IMR-90 (cell line): ENCODE measurements at regions not wholly inside any gene's neighbourhood (a gene's known extent, or its start where the extent isn't known, plus 50 kb on each side); places are given as distances from the start of the nearest gene placed in this dataset.

Source experiments
- ATAC-seq: fragments of 200-7000 bp; cut with Tn5 transposase; 2 replicates; pipeline ENCODE4 v1.9.1; 2020; ENCODE audit warnings: low read depth, mild to moderate bottlenecking, moderate library complexity
- BruUV-seq: library from RNA; stranded (reverse); fragments of 400-500 nt; replicated peaks from 2 replicates; lab custom pipeline; 2021; lab: Mats Ljungman, UMichigan
- CTCF ChIA-PET: fragments of 300-600 bp; formaldehyde crosslinking; extraction: SDS; loops from one replicate; lab custom pipeline; 2021; ENCODE audit warnings: antibody characterized with exemption; lab: Yijun Ruan, JAX
- POLR2A ChIA-PET: fragments of 300-600 bp; sonication (Branson Sonifier 250); formaldehyde crosslinking; loops from one replicate; lab custom pipeline; 2022; ENCODE audit warnings: antibody characterized with exemption; ENCODE audit not compliant: unreplicated experiment; lab: Charles Lee
- DNase-seq: peaks from one replicate; pipeline ENCODE4 v3.0.0; 2013
- H2AFZ ChIP-seq: replicated peaks from 2 replicates; pipeline ENCODE3; 2013; ENCODE audit warnings: low read length, mild to moderate bottlenecking; ENCODE audit not compliant: poor library complexity
- H2AK5ac ChIP-seq: 2 replicates; pipeline ENCODE4 v1.6.1; 2013; ENCODE audit warnings: low read depth, low read length, inconsistent platforms
- H2AK9ac ChIP-seq: replicated peaks from 2 replicates; pipeline ENCODE3; 2013; ENCODE audit warnings: mild to moderate bottlenecking, low read depth, low read length, moderate library complexity; ENCODE audit not compliant: poor library complexity
- H2BK120ac ChIP-seq: 2 replicates; pipeline ENCODE4 v1.6.1; 2013; ENCODE audit warnings: low read depth, low read length, inconsistent platforms
- H2BK15ac ChIP-seq: 3 replicates; pipeline ENCODE4 v1.6.1; 2013; ENCODE audit warnings: low read depth, low read length, inconsistent platforms
- H2BK20ac ChIP-seq: 2 replicates; pipeline ENCODE4 v1.6.1; 2013; ENCODE audit warnings: low read depth, mild to moderate bottlenecking, inconsistent platforms, low read length, moderate library complexity
- H2BK5ac ChIP-seq: 2 replicates; pipeline ENCODE4 v1.6.1; 2013; ENCODE audit warnings: mild to moderate bottlenecking, low read depth, low read length, inconsistent platforms; ENCODE audit not compliant: poor library complexity, severe bottlenecking
- H3K14ac ChIP-seq: replicated peaks from 2 replicates; pipeline ENCODE4 v1.6.1; 2013; ENCODE audit warnings: low read depth, low read length, inconsistent platforms
- H3K18ac ChIP-seq: 2 replicates; pipeline ENCODE4 v1.6.1; 2013; ENCODE audit warnings: low read depth, low read length, control low read depth
- H3K23ac ChIP-seq: 2 replicates; pipeline ENCODE4 v1.6.1; 2013; ENCODE audit warnings: low read depth, low read length, inconsistent platforms
- H3K27ac ChIP-seq: 2 replicates; pipeline ENCODE4 v1.5.1; 2013; ENCODE audit warnings: mild to moderate bottlenecking, control low read depth, low read length; ENCODE audit not compliant: insufficient read depth
- H3K27me3 ChIP-seq: 2 replicates; pipeline ENCODE4 v1.6.1; 2013; ENCODE audit warnings: low read length; ENCODE audit not compliant: control insufficient read depth, insufficient read depth
- H3K36me3 ChIP-seq: 2 replicates; pipeline ENCODE4 v1.6.1; 2013; ENCODE audit warnings: low read length, mixed read lengths; ENCODE audit not compliant: control insufficient read depth, insufficient read depth
- H3K4ac ChIP-seq: 2 replicates; pipeline ENCODE4 v1.6.1; 2013; ENCODE audit warnings: low read depth, low read length, inconsistent platforms
- H3K4me1 ChIP-seq: 2 replicates; pipeline ENCODE4 v1.6.1; 2013; ENCODE audit warnings: low read length, mixed read lengths; ENCODE audit not compliant: control insufficient read depth, insufficient read depth
- H3K4me2 ChIP-seq: 2 replicates; pipeline ENCODE4 v1.6.1; 2013; ENCODE audit warnings: low read depth, mild to moderate bottlenecking, control low read depth, low read length, moderate library complexity
- H3K4me3 ChIP-seq: 2 replicates; pipeline ENCODE4 v1.5.1; 2013; ENCODE audit warnings: low read depth, mild to moderate bottlenecking, control low read depth, low read length, moderate library complexity; ENCODE audit not compliant: insufficient read depth
- H3K56ac ChIP-seq: 2 replicates; pipeline ENCODE4 v1.6.1; 2013; ENCODE audit warnings: low read length, inconsistent platforms; ENCODE audit not compliant: insufficient read depth; ENCODE audit errors: extremely low read depth
- H3K79me1 ChIP-seq, 2 experiments: 2 replicates each; pipeline ENCODE4 v1.6.1; 2013; ENCODE audit warnings: low read length in 2 of 2, inconsistent platforms in 1 of 2, low read depth in 1 of 2
- H3K9ac ChIP-seq: 2 replicates; pipeline ENCODE4 v1.6.1; 2013; ENCODE audit warnings: low read depth, low read length, control low read depth
- H3K9me1 ChIP-seq: 2 replicates; pipeline ENCODE4 v1.6.1; 2013; ENCODE audit warnings: low read length, inconsistent platforms; ENCODE audit not compliant: insufficient read depth
- H3K9me3 ChIP-seq: 2 replicates; pipeline ENCODE4 v1.6.1; 2013; ENCODE audit warnings: low read length; ENCODE audit not compliant: control insufficient read depth, insufficient read depth
- H4K20me1 ChIP-seq: 2 replicates; pipeline ENCODE4 v1.6.1; 2013; ENCODE audit warnings: low read length, inconsistent platforms; ENCODE audit not compliant: insufficient read depth
- H4K5ac ChIP-seq: 2 replicates; pipeline ENCODE4 v1.6.1; 2013; ENCODE audit warnings: mild to moderate bottlenecking, low read depth, low read length, control low read depth
- H4K8ac ChIP-seq, 2 experiments: 2 replicates each; pipeline ENCODE4 v1.6.1; 2013; ENCODE audit warnings: low read depth in 2 of 2, low read length in 2 of 2, control low read depth in 1 of 2, inconsistent platforms in 1 of 2
- H4K91ac ChIP-seq: 2 replicates; pipeline ENCODE4 v1.6.1; 2013; ENCODE audit warnings: low read depth, low read length, inconsistent platforms; ENCODE audit not compliant: insufficient read depth
- FOS ChIP-seq: fragments of 150-350 bp; IDR thresholded peaks from 2 replicates; pipeline ENCODE4 v1.6.1; 2016; ENCODE audit warnings: low read depth, low read length
- MAZ ChIP-seq: IDR thresholded peaks from 2 replicates; pipeline ENCODE4 v1.6.1; 2012; ENCODE audit warnings: low read depth, mild to moderate bottlenecking, low read length, improper control_type of control experiment, moderate library complexity, borderline replicate concordance
- NFE2L2 ChIP-seq: fragments of 150-350 bp; IDR thresholded peaks from 2 replicates; pipeline ENCODE4 v1.6.1; 2016; ENCODE audit warnings: low read depth, mild to moderate bottlenecking, low read length
- POLR2A ChIP-seq: IDR thresholded peaks from 2 replicates; pipeline ENCODE4 v1.6.1; 2012; ENCODE audit warnings: mild to moderate bottlenecking, low read depth, low read length
- RFX5 ChIP-seq: IDR thresholded peaks from 2 replicates; pipeline ENCODE4 v1.8.0; 2012; ENCODE audit warnings: low read depth, mild to moderate bottlenecking, low read length, moderate library complexity
- WGBS, 2 experiments: methylation state at CpG; one replicate each; pipeline versions ENCODE4 v1.1.5 to v1.1.7; 2013; ENCODE audit warnings: missing lambda C conversion rate in 2 of 2; ENCODE audit not compliant: insufficient read length in 1 of 2; ENCODE audit errors: extremely low coverage in 2 of 2; 5-methylcytosine and 5-hydroxymethylcytosine counted together
- dilution Hi-C: fragments of 300-500 bp; cut with HindIII; formaldehyde crosslinking; loops from one replicate; pipeline ENCODE4 v1.14.3; 2018; ENCODE audit warnings: low sequenced_read_pairs; ENCODE audit not compliant: unreplicated experiment
- in situ Hi-C: fragments of 300-500 bp; cut with MboI; formaldehyde crosslinking; loops from 3 replicates; pipeline ENCODE4 v1.14.3; 2019; ENCODE audit warnings: low sequenced_read_pairs, inconsistent platforms, mixed read lengths
- intact Hi-C: fragments of 100-400 bp; cut with micrococcal nuclease; formaldehyde crosslinking; loops from 2 replicates; pipeline ENCODE4 v1.10.0; 2022

DNA sequence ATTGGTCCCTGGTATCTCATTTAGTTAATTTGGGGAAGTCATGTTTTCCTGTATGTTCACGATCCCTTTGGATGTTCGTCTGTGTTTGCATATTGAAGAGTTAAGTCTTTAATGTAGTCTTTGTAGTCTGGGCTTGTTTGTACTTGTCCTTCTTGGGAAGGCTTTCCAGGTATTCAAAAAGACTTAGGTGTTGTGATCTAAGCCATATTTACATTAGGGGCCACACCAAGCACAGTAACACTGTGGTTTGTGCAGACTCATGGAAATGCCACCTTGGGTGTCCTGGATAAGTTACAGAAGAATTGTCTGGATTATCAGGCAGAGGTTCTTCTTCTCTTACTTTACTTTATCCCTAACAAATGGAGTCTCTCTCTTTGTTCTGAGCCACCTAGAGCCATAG is 380.3 kb downstream of the CCER1 start:
- no peak overlapping the region for H3K27ac ChIP-seq
- H2AK5ac ChIP-seq = no peak overlapping the region
- in situ Hi-C loops (no loop called here), intact Hi-C loops (no loop called here), dilution Hi-C loops (no loop called here)
- H2BK5ac ChIP-seq = no peak overlapping the region
- H3K4me3 ChIP-seq = no peak overlapping the region
- H3K9me3 ChIP-seq = no peaks in the 10 kb centered on the region
- H3K56ac ChIP-seq = no peak overlapping the region
- no peak overlapping the region for H3K18ac ChIP-seq
- no peaks in the 10 kb centered on the region for H3K36me3 ChIP-seq
- H4K5ac ChIP-seq = no peak overlapping the region
- no peak overlapping the region for H2BK20ac ChIP-seq
- BruUV-seq = no TSS peak
- no peaks in the 10 kb centered on the region for H3K9me1 ChIP-seq
- DNase-seq (no peak), ATAC-seq (no peak)
- no peaks in the 10 kb centered on the region for H3K27me3 ChIP-seq
- H2BK15ac ChIP-seq = no peak overlapping the region
- TF ChIP-seq FOS = no peak
- TF ChIP-seq NFE2L2 = no peak
- TF ChIP-seq MAZ = no peak
- TF ChIP-seq RFX5 = no peak
- TF ChIP-seq POLR2A = no peak
- no peak overlapping the region for H4K8ac ChIP-seq
- CTCF ChIA-PET = no interaction called here
- H2BK120ac ChIP-seq = no peak overlapping the region
- H4K91ac ChIP-seq = no peak overlapping the region
- H3K9ac ChIP-seq = no peak overlapping the region
- no CpG with 5 or more reads among the region's 2 CpGs for WGBS, 2 experiments
- H3K4me1 ChIP-seq = no peaks in the 10 kb centered on the region
- no peak overlapping the region for H2AFZ ChIP-seq
- no peak overlapping the region for H3K23ac ChIP-seq
- POLR2A ChIA-PET = no interaction called here
- H3K4ac ChIP-seq = no peak overlapping the region
- no peak overlapping the region for H2AK9ac ChIP-seq
- no peaks in the 10 kb centered on the region for H4K20me1 ChIP-seq
- H3K79me1 ChIP-seq = no peaks in the 10 kb centered on the region
- no peak overlapping the region for H3K4me2 ChIP-seq
- no peak overlapping the region for H3K14ac ChIP-seq
